HG02588 (cell line): ENCODE measurements at regions not wholly inside any gene's neighbourhood (a gene's known extent, or its start where the extent isn't known, plus 50 kb on each side); places are given as distances from the start of the nearest gene placed in this dataset.
"Not testable (repeated sequence)": the region's sequence is repeated elsewhere in the genome, so short reads cannot be mapped to it uniquely, and the experiment has no call there.

Source experiments
- ATAC-seq: cut with Tn5 transposase; IDR thresholded peaks from one replicate; pipeline ENCODE4 v1.9.1; 2021; ENCODE audit warnings: mild to moderate bottlenecking, moderate library complexity; ENCODE audit not compliant: unreplicated experiment

GRCh38 chr6:11387707-11388430, 149.7 kb upstream of the TMEM170B start:
- no peak for ATAC-seq

- no peak for ATAC-seq
These were observed 150.8 kb upstream of the TMEM170B start for GRCh38 chr6:11386726-11387125.

- ATAC-seq = peak; percentile 65
These were observed 151.2 kb upstream of the TMEM170B start for GRCh38 chr6:11386323-11386722.

- ATAC-seq = no peak
These were observed 152.3 kb upstream of the NEDD9 start for GRCh38 chr6:11384531-11385309.

GRCh38 chr6:11381801-11382513, 149.5 kb upstream of the NEDD9 start:
- peak; percentile 75 for ATAC-seq

GRCh38 chr6:11380969-11381744, 148.7 kb upstream of the NEDD9 start:
- ATAC-seq = no peak

GRCh38 chr6:11380549-11380948, 148.1 kb upstream of the NEDD9 start:
- no peak for ATAC-seq

GRCh38 chr6:11379805-11380204, 147.3 kb upstream of the NEDD9 start:
- no peak for ATAC-seq

GRCh38 chr6:11378639-11379038, 146.2 kb upstream of the NEDD9 start:
- ATAC-seq = no peak

GRCh38 chr6:11374036-11375010, 141.9 kb upstream of the NEDD9 start:
- peak; percentile 90 for ATAC-seq

GRCh38 chr6:11373208-11373607, 140.7 kb upstream of the NEDD9 start:
- no peak for ATAC-seq

- ATAC-seq = not testable (repeated sequence)
These were observed 139.8 kb upstream of the NEDD9 start for GRCh38 chr6:11372186-11372790.

GRCh38 chr6:11370191-11371018, 137.9 kb upstream of the NEDD9 start:
- no peak for ATAC-seq

- ATAC-seq = no peak
These were observed 136.3 kb upstream of the NEDD9 start for GRCh38 chr6:11368760-11369159.

GRCh38 chr6:11368264-11368663, 135.8 kb upstream of the NEDD9 start:
- ATAC-seq = no peak

- no peak for ATAC-seq
These were observed 135.3 kb upstream of the NEDD9 start for GRCh38 chr6:11367638-11368199.

GRCh38 chr6:11366934-11367637, 134.6 kb upstream of the NEDD9 start:
- ATAC-seq = no peak
